Upper lobe of left lung (tissue), 4 donors: ENCODE measurements at regions not wholly inside any gene's neighbourhood (a gene's known extent, or its start where the extent isn't known, plus 50 kb on each side); places are given as distances from the start of the nearest gene placed in this dataset.

Source experiments
- CTCF ChIP-seq, 6 experiments: fragments of 450-650 bp in 4 of 6; fragments of 200-600 bp in 2 of 6; sonication (generic) in 2 of 6; IDR thresholded peaks; one replicate each; pipeline ENCODE4 v1.5.1; 2016 to 2019; ENCODE audit warnings: antibody characterized with exemption in 6 of 6
- EP300 ChIP-seq, 4 donors: sonication (generic); formaldehyde crosslinking; IDR thresholded peaks; one replicate each; pipeline ENCODE4 v1.5.1; 2017; ENCODE audit warnings: antibody characterized with exemption in 4 of 4, control low read depth in 2 of 4
- POLR2A ChIP-seq, 4 donors: fragments of 450-650 bp; IDR thresholded peaks; one replicate each; pipeline ENCODE4 v1.5.1; 2016 to 2017; ENCODE audit warnings: antibody characterized with exemption in 4 of 4, mild to moderate bottlenecking in 2 of 4
- POLR2AphosphoS5 ChIP-seq, 2 donors: sonication (generic); formaldehyde crosslinking; IDR thresholded peaks; one replicate each; pipeline ENCODE4 v1.5.1; 2017; ENCODE audit warnings: antibody characterized with exemption in 2 of 2

GRCh38 chr14:25488961-25489360, 439.0 kb upstream of the STXBP6 start:
- TF ChIP-seq CTCF (IDR thresholded peaks at IDR 0.05) (no peak), EP300 (IDR thresholded peaks at IDR 0.05) (no peak), POLR2A (IDR thresholded peaks at IDR 0.05) (no peak), POLR2AphosphoS5 (IDR thresholded peaks at IDR 0.05) (no peak)
